AG04449 (cell line): ENCODE measurements at regions not wholly inside any gene's neighbourhood (a gene's known extent, or its start where the extent isn't known, plus 50 kb on each side); places are given as distances from the start of the nearest gene placed in this dataset.

ENCODE experiments used
- CTCF ChIA-PET: fragments of 350-600 bp; formaldehyde crosslinking; extraction: SDS; loops from one replicate; lab custom pipeline; 2021; ENCODE audit warnings: antibody characterized with exemption; lab: Yijun Ruan, JAX
- POLR2A ChIA-PET: fragments of 400-600, 350-600 bp; formaldehyde crosslinking; extraction: SDS; loops from one replicate; lab custom pipeline; 2020; ENCODE audit warnings: antibody characterized with exemption, inconsistent platforms; lab: Yijun Ruan, JAX
- DNase-seq: peaks from one replicate; pipeline ENCODE4 v3.0.0-alpha.2; 2010; ENCODE audit warnings: low read depth, low spot score
- H3K4me3 ChIP-seq: 2 replicates; pipeline ENCODE4 v1.5.1; 2011; ENCODE audit warnings: low read depth, mild to moderate bottlenecking, control low read depth, low read length
- CTCF ChIP-seq: IDR thresholded peaks from one replicate; pipeline ENCODE4 v1.5.1; 2011; ENCODE audit warnings: mild to moderate bottlenecking, moderate library complexity, low read length, control low read depth, inconsistent platforms; ENCODE audit not compliant: insufficient read depth; ENCODE audit errors: missing control alignments

DNA sequence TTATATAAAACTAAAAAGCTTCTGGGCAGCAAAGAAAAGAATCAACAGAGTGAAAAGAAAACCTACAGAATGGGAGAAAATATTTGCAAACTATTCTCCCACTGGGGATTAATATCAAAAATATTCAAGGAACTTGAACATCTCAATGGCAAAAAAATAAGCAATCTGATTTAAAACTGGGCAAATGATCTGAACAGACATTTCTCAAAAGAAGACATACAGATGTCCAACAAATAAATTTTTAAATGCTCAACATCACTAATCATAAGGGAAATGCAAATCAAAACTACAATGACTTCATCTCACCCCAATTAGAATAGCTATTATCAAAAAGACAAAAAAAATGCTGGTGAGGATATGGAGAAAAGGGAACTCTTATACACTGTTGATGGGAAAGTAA, 57.2 kb upstream of the SSBP2 start:
- no peak overlapping the region for H3K4me3 ChIP-seq
- TF ChIP-seq CTCF = no peak
- ChIA-PET POLR2A (no interaction called here), CTCF (interaction anchor here (1.0 kb wide), 1 partner anchor 28 kb away, joined by 3 read pairs; no protein-coding TSS in a partner anchor)
- DNase-seq = no peak

DNA sequence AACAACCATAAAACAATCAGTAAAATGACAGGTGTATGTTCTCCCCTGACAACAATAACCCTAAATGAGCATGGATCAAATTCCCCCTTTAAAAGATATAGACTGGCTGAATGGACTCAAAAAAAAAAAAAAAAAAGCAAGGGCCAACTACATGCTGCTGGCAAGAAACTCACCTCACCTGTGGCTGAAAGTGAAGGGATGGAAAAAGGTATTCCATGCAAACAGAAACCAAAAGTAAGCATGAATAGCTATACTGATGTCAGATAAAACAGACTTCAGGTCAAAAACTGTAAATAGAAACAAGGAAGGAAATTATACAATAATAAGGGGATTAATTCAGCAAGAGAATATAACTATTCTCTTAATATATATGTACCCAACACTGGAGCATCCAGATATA, 54.2 kb upstream of the SSBP2 start:
- ChIA-PET POLR2A (interaction anchor here (0.7 kb wide), 1 partner anchor 79 kb away, joined by 3 read pairs; no protein-coding TSS in a partner anchor), CTCF (no interaction called here)
- no peak for TF ChIP-seq CTCF
- no peak overlapping the region for H3K4me3 ChIP-seq
- DNase-seq = no peak

DNA sequence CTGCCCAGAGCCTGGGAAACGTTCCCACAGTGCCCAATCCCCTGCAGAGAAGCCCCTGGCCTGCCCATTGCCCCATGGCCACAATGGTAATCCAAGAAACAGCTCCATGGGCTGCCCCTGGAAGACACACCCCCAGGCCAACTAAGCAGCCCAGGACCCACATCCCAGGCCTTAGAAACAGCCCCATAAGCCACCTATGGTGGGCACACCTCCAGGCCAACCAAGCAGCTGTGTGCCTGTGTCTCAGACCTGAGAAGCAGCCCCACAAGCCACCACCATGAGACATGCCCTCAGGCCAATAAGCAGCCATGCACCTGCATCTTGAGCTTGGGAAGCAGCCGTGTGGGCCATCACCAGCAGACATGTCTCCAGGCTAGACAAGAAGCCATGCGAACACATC, 52.9 kb upstream of the SSBP2 start:
- TF ChIP-seq CTCF = no peak
- no peak overlapping the region for H3K4me3 ChIP-seq

DNA sequence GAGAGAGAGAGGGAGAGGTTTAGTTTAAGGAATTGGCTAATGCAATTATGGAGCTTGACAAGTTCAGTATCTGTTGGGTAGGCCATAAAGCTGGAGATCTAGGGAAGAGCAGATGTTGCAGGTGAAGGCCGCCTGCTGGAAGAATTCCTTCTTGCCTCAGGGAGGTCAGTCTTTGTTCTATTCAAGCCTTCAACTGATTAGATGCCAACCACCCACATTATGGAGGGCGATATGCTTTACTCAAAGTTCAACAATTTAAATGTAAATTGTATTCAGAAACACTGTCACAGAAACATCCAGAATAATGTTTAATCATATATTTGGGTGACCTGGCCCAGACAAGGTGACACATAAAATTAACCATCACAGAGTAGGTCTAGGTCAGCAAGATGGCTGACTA, 51.7 kb upstream of the SSBP2 start:
- no peak for DNase-seq
- no peak overlapping the region for H3K4me3 ChIP-seq
- POLR2A ChIA-PET = no interaction called here
- TF ChIP-seq CTCF = no peak
- CTCF ChIA-PET = no interaction called here

More for the DNA sequence above, 52.9 kb upstream of the SSBP2 start:
- POLR2A ChIA-PET = no interaction called here
- no peak for DNase-seq
- CTCF ChIA-PET = no interaction called here

DNA sequence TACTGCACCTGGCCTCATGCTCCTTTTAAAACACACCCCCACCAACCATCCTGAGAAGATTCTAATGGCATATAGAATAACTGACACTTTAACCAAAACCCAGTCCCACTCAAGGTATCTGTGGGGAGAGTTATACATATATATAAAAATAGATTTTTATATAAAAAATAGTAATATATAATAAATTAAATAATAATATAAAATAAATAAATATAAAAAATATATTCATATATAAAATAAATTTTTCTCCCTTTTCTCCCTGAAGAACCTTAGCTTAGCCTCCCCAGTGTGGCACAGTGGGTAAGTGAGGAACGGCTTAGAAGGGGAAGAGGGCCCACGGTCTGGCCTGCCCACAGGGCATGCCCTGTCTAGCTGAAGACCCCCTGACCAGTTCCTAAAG, 51.1 kb upstream of the SSBP2 start:
- ChIA-PET POLR2A (no interaction called here), CTCF (interaction anchor here (0.7 kb wide), 1 partner anchor 50 kb away, joined by 3 read pairs; no protein-coding TSS in a partner anchor)
- TF ChIP-seq CTCF = no peak
- no peak for DNase-seq
- no peak overlapping the region for H3K4me3 ChIP-seq

DNA sequence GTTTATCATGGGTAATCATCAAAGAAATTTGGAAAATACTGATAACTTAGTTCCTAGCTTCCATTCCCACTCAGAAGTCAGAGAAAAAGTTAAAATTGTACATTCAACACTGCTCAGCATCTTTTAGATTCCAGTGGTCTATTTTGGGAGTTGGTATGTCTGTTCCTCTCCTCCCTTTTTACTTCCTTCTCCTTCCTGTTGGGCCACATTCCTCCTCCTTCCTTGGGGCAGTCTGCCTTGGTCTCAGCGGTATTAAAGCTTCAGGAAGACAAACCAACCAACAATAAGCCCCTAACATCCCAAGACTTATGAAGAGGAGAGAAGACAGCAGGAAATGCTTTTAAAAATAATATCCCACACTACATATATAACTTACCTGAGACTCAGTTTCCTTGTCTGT, 49.9 kb upstream of the SSBP2 start:
- POLR2A ChIA-PET = no interaction called here
- CTCF ChIA-PET = interaction anchor here (0.5 to 1.2 kb wide), 3 partner anchors 12 to 365 kb away, joined by 3 to 4 read pairs (median 4); no protein-coding TSS in a partner anchor
- no peak for TF ChIP-seq CTCF
- no peak overlapping the region for H3K4me3 ChIP-seq
- DNase-seq = no peak
